Neural progenitor cell (in vitro differentiated cells): ENCODE measurements at regions not wholly inside any gene's neighbourhood (a gene's known extent, or its start where the extent isn't known, plus 50 kb on each side); places are given as distances from the start of the nearest gene placed in this dataset.

ENCODE experiments used
- DNase-seq: peaks from one replicate; pipeline ENCODE4 v3.0.0-alpha.2; 2016; ENCODE audit warnings: low spot score
- H2AFZ ChIP-seq: fragments of 200-600 bp; sonication (generic); replicated peaks from 2 replicates; pipeline ENCODE4 v1.6.1; 2016; ENCODE audit warnings: antibody characterized with exemption
- H3F3A ChIP-seq: fragments of 200-600 bp; sonication (generic); 2 replicates; pipeline ENCODE4 v1.6.1; 2016; ENCODE audit warnings: antibody characterized with exemption, low read depth
- H3K27ac ChIP-seq: fragments of 200-600 bp; sonication (generic); 2 replicates; pipeline ENCODE4 v1.5.1; 2016; ENCODE audit warnings: mild to moderate bottlenecking
- H3K27me3 ChIP-seq: fragments of 200-600 bp; sonication (generic); 2 replicates; pipeline ENCODE4 v1.6.1; 2016; ENCODE audit warnings: mild to moderate bottlenecking, moderate library complexity
- H3K36me3 ChIP-seq: fragments of 200-600 bp; sonication (generic); 2 replicates; pipeline ENCODE4 v1.5.1; 2016
- H3K4me1 ChIP-seq: fragments of 200-600 bp; sonication (generic); 2 replicates; pipeline ENCODE4 v1.6.1; 2016; ENCODE audit warnings: mixed run types
- H3K4me2 ChIP-seq: fragments of 200-600 bp; sonication (generic); 2 replicates; pipeline ENCODE4 v1.6.1; 2016
- H3K4me3 ChIP-seq: fragments of 200-600 bp; sonication (generic); 2 replicates; pipeline ENCODE4 v1.5.1; 2016
- H3K79me2 ChIP-seq: fragments of 200-600 bp; sonication (generic); 2 replicates; pipeline ENCODE4 v1.6.1; 2016; ENCODE audit warnings: low read depth
- H3K9ac ChIP-seq: fragments of 200-600 bp; sonication (generic); 2 replicates; pipeline ENCODE4 v1.6.1; 2016
- H3K9me3 ChIP-seq: fragments of 200-600 bp; sonication (generic); 2 replicates; pipeline ENCODE4 v1.5.1; 2016; ENCODE audit warnings: low read depth
- H4K20me1 ChIP-seq: fragments of 200-600 bp; sonication (generic); 2 replicates; pipeline ENCODE4 v1.6.1; 2016; ENCODE audit warnings: low read depth
- H3K27ac Mint-ChIP-seq: 3 replicates; pipeline ENCODE4 v1.8.0; 2021; ENCODE audit warnings: mixed read lengths
- H3K27me3 Mint-ChIP-seq: 2 replicates; pipeline ENCODE4 v1.8.0; 2022; ENCODE audit warnings: low read depth, mild to moderate bottlenecking, inconsistent platforms, moderate library complexity, mixed read lengths; ENCODE audit not compliant: insufficient read depth
- H3K36me3 Mint-ChIP-seq: 3 replicates; pipeline ENCODE4 v1.8.0; 2021; ENCODE audit warnings: mixed read lengths
- H3K4me1 Mint-ChIP-seq: 3 replicates; pipeline ENCODE4 v1.8.0; 2021; ENCODE audit warnings: mixed read lengths
- H3K4me3 Mint-ChIP-seq: 3 replicates; pipeline ENCODE4 v1.8.0; 2021; ENCODE audit warnings: mild to moderate bottlenecking, moderate library complexity, mixed read lengths
- H3K9me3 Mint-ChIP-seq: 3 replicates; pipeline ENCODE4 v1.8.0; 2020; ENCODE audit warnings: mixed read lengths
- CTCF ChIP-seq: fragments of 200-600 bp; sonication (generic); IDR thresholded peaks from 2 replicates; pipeline ENCODE4 v1.5.1; 2017; ENCODE audit warnings: antibody characterized with exemption, mild to moderate bottlenecking
- EZH2 ChIP-seq: fragments of 200-600 bp; sonication (generic); IDR thresholded peaks from 2 replicates; pipeline ENCODE4 v1.6.1; 2017; ENCODE audit warnings: antibody characterized with exemption, mild to moderate bottlenecking, moderate library complexity
- EZH2phosphoT487 ChIP-seq: fragments of 200-600 bp; sonication (generic); IDR thresholded peaks from 2 replicates; pipeline ENCODE4 v1.6.1; 2017; ENCODE audit warnings: antibody characterized with exemption

GRCh38 chr6:56343295-56343694, 95.9 kb upstream of the COL21A1 start:
- Histone ChIP-seq H3K9me3 (no peaks in the 10 kb centered on the region), H3K79me2 (no peaks in the 10 kb centered on the region), H3K4me2 (no peak overlapping the region), H2AFZ (no peak overlapping the region), H3K4me1 (peaks cover 2% of the 10 kb centered on the region), H3K9ac (no peak overlapping the region), H3K4me3 (no peak overlapping the region), H3K27me3 (no peaks in the 10 kb centered on the region), H4K20me1 (no peaks in the 10 kb centered on the region), H3K27ac (no peak overlapping the region), H3F3A (no peaks in the 10 kb centered on the region), H3K36me3 (no peaks in the 10 kb centered on the region)
- DNase-seq = no peak
- Mint-ChIP-seq H3K4me3 (no peak overlapping the region), H3K9me3 (no peaks in the 10 kb centered on the region), H3K36me3 (no peaks in the 10 kb centered on the region), H3K4me1 (no peaks in the 10 kb centered on the region), H3K27me3 (peaks cover 5% of the 10 kb centered on the region), H3K27ac (no peak overlapping the region)
- TF ChIP-seq EZH2phosphoT487 (no peak), EZH2 (no peak), CTCF (no peak)

GRCh38 chr6:56339524-56339923, 92.1 kb upstream of the COL21A1 start:
- Mint-ChIP-seq H3K27me3 (peaks cover 2% of the 10 kb centered on the region), H3K36me3 (no peaks in the 10 kb centered on the region), H3K27ac (no peak overlapping the region), H3K9me3 (no peaks in the 10 kb centered on the region), H3K4me1 (no peaks in the 10 kb centered on the region), H3K4me3 (no peak overlapping the region)
- no peak overlapping the region for H3K27ac ChIP-seq
- TF ChIP-seq EZH2 (no peak), CTCF (no peak), EZH2phosphoT487 (no peak)
- H3K79me2 ChIP-seq = no peaks in the 10 kb centered on the region
- no peak overlapping the region for H3K9ac ChIP-seq
- no peak overlapping the region for H3K4me3 ChIP-seq
- no peaks in the 10 kb centered on the region for H3K9me3 ChIP-seq
- no peaks in the 10 kb centered on the region for H3F3A ChIP-seq
- no peaks in the 10 kb centered on the region for H3K36me3 ChIP-seq
- no peak overlapping the region for H3K4me2 ChIP-seq
- H2AFZ ChIP-seq = no peak overlapping the region
- no peaks in the 10 kb centered on the region for H3K27me3 ChIP-seq
- no peaks in the 10 kb centered on the region for H4K20me1 ChIP-seq
- no peak for DNase-seq
- no peaks in the 10 kb centered on the region for H3K4me1 ChIP-seq

GRCh38 chr6:56335726-56336125, 88.3 kb upstream of the COL21A1 start:
- Histone ChIP-seq H3K27ac (no peak overlapping the region), H3F3A (no peaks in the 10 kb centered on the region), H3K4me2 (no peak overlapping the region), H3K4me3 (no peak overlapping the region), H2AFZ (no peak overlapping the region), H3K4me1 (no peaks in the 10 kb centered on the region), H3K79me2 (no peaks in the 10 kb centered on the region), H4K20me1 (no peaks in the 10 kb centered on the region), H3K27me3 (no peaks in the 10 kb centered on the region), H3K36me3 (no peaks in the 10 kb centered on the region), H3K9me3 (no peaks in the 10 kb centered on the region), H3K9ac (no peak overlapping the region)
- Mint-ChIP-seq H3K36me3 (no peaks in the 10 kb centered on the region), H3K27me3 (no peaks in the 10 kb centered on the region), H3K4me3 (no peak overlapping the region), H3K9me3 (no peaks in the 10 kb centered on the region), H3K27ac (no peak overlapping the region), H3K4me1 (no peaks in the 10 kb centered on the region)
- TF ChIP-seq EZH2 = no peak
- no peak for TF ChIP-seq EZH2phosphoT487
- TF ChIP-seq CTCF = no peak
- DNase-seq = no peak

GRCh38 chr6:56334937-56335336, 87.6 kb upstream of the COL21A1 start:
- Histone ChIP-seq H4K20me1 (no peaks in the 10 kb centered on the region), H3F3A (no peaks in the 10 kb centered on the region), H3K4me2 (no peak overlapping the region), H3K27ac (no peak overlapping the region), H3K27me3 (no peaks in the 10 kb centered on the region), H3K79me2 (no peaks in the 10 kb centered on the region), H2AFZ (no peak overlapping the region), H3K4me1 (no peaks in the 10 kb centered on the region), H3K9ac (no peak overlapping the region), H3K4me3 (no peak overlapping the region), H3K36me3 (no peaks in the 10 kb centered on the region), H3K9me3 (no peaks in the 10 kb centered on the region)
- Mint-ChIP-seq H3K4me3 (no peak overlapping the region), H3K9me3 (no peaks in the 10 kb centered on the region), H3K27ac (no peak overlapping the region), H3K27me3 (no peaks in the 10 kb centered on the region), H3K36me3 (no peaks in the 10 kb centered on the region), H3K4me1 (no peaks in the 10 kb centered on the region)
- TF ChIP-seq EZH2phosphoT487 (no peak), EZH2 (no peak), CTCF (no peak)
- no peak for DNase-seq
